Esophagus muscularis mucosa (tissue), 3 donors: ENCODE measurements at regions not wholly inside any gene's neighbourhood (a gene's known extent, or its start where the extent isn't known, plus 50 kb on each side); places are given as distances from the start of the nearest gene placed in this dataset.

ENCODE experiments used
- CTCF ChIP-seq, 3 experiments: fragments of 200-600 bp in 2 of 3; fragments of 450-650 bp in 1 of 3; sonication (generic) in 2 of 3; IDR thresholded peaks; one replicate each; pipeline ENCODE4 v1.5.1; 2017 to 2019; ENCODE audit warnings: antibody characterized with exemption in 3 of 3, mild to moderate bottlenecking in 2 of 3, moderate library complexity in 1 of 3
- POLR2A ChIP-seq: fragments of 450-650 bp; IDR thresholded peaks from one replicate; pipeline ENCODE4 v1.6.1; 2017; ENCODE audit warnings: antibody characterized with exemption, moderate library complexity, mild to moderate bottlenecking, low read depth
- POLR2AphosphoS5 ChIP-seq, 2 donors: sonication (generic); formaldehyde crosslinking; IDR thresholded peaks; one replicate each; pipeline ENCODE4 v1.6.1; 2017; ENCODE audit warnings: antibody characterized with exemption in 2 of 2

DNA sequence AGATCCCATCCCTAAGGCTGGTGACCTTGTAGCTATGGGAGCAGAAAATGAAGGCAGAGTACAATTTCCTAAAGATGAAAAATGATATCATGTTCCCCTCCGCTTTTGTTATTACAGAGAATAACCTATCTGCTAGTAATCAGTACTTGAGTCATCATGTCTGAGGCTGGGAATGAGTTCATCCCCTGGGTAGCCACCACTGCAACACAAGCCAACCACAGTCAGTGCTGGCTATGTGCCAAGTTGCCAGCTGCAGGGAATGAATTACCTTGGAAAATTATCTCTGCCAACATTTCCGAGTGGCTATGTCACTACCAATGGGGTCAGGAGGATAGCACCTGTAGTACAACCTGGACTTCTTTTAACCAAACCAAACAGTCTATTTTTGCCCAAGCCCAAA, 1094.7 kb upstream of the DDX18 start:
- TF ChIP-seq POLR2AphosphoS5 (IDR thresholded peaks at IDR 0.05) (no peak), CTCF (IDR thresholded peaks at IDR 0.05) (no peak), POLR2A (no peak)
